RWPE1 (cell line): ENCODE measurements at regions not wholly inside any gene's neighbourhood (a gene's known extent, or its start where the extent isn't known, plus 50 kb on each side); places are given as distances from the start of the nearest gene placed in this dataset.

Source experiments
- CTCF ChIA-PET: fragments of 350-600 bp; sonication (Branson Sonifier 250); formaldehyde crosslinking; extraction: SDS; loops from one replicate; lab custom pipeline; 2021; lab: Yijun Ruan, JAX
- POLR2A ChIA-PET: fragments of 400-600 bp; formaldehyde crosslinking; extraction: SDS; loops from one replicate; lab custom pipeline; 2020; ENCODE audit warnings: antibody characterized with exemption; ENCODE audit not compliant: low non-redundant PET; lab: Yijun Ruan, JAX
- DNase-seq: peaks from one replicate; pipeline ENCODE4 v3.0.0; 2012; ENCODE audit warnings: low spot score
- H3K27ac ChIP-seq: fragments of 450-650 bp; 2 replicates; pipeline ENCODE4 v1.5.1; 2017
- CTCF ChIP-seq: fragments of 450-650 bp; conservative IDR thresholded peaks from 2 replicates; pipeline ENCODE4 v1.5.1; 2017; ENCODE audit warnings: low read depth, mild to moderate bottlenecking

GRCh38 chr9:12394105-12394504 is 299.1 kb upstream of the TYRP1 start:
- DNase-seq = no peak
- TF ChIP-seq CTCF = no peak
- CTCF ChIA-PET = interaction anchor here (0.5 kb wide), 1 partner anchor 176 kb away, joined by 3 read pairs; no protein-coding TSS in a partner anchor
- POLR2A ChIA-PET = no interaction called here
- no peak overlapping the region for H3K27ac ChIP-seq

GRCh38 chr9:12403721-12404120 is 289.5 kb upstream of the TYRP1 start:
- DNase-seq = no peak
- CTCF ChIA-PET = no interaction called here
- no peak overlapping the region for H3K27ac ChIP-seq
- no peak for TF ChIP-seq CTCF
- POLR2A ChIA-PET = no interaction called here

GRCh38 chr9:12413986-12414385 is 279.2 kb upstream of the TYRP1 start:
- no peak overlapping the region for H3K27ac ChIP-seq
- DNase-seq = no peak
- CTCF ChIA-PET = no interaction called here
- TF ChIP-seq CTCF = no peak
- POLR2A ChIA-PET = no interaction called here

GRCh38 chr9:12414514-12414913 is 278.7 kb upstream of the TYRP1 start:
- ChIA-PET CTCF (interaction anchor here (0.5 kb wide), 1 partner anchor 1124 kb away, joined by 3 read pairs; no protein-coding TSS in a partner anchor), POLR2A (no interaction called here)
- no peak for DNase-seq
- H3K27ac ChIP-seq = no peak overlapping the region
- TF ChIP-seq CTCF = no peak

GRCh38 chr9:12415361-12415760 is 277.8 kb upstream of the TYRP1 start:
- CTCF ChIA-PET = no interaction called here
- POLR2A ChIA-PET = no interaction called here
- no peak for DNase-seq
- no peak for TF ChIP-seq CTCF
- no peak overlapping the region for H3K27ac ChIP-seq

GRCh38 chr9:12416716-12417115 is 276.5 kb upstream of the TYRP1 start:
- no peak for TF ChIP-seq CTCF
- CTCF ChIA-PET = no interaction called here
- POLR2A ChIA-PET = no interaction called here
- DNase-seq = no peak
- H3K27ac ChIP-seq = no peak overlapping the region

GRCh38 chr9:12424243-12424642 is 268.9 kb upstream of the TYRP1 start:
- no peak for DNase-seq
- ChIA-PET CTCF (no interaction called here), POLR2A (no interaction called here)
- H3K27ac ChIP-seq = no peak overlapping the region
- TF ChIP-seq CTCF = no peak
